Upper lobe of right lung (tissue), 1 donor: ENCODE measurements at regions not wholly inside any gene's neighbourhood (a gene's known extent, or its start where the extent isn't known, plus 50 kb on each side); places are given as distances from the start of the nearest gene placed in this dataset.
"Not testable (repeated sequence)": the region's sequence is repeated elsewhere in the genome, so short reads cannot be mapped to it uniquely, and the experiment has no call there.

Experiments used
- ATAC-seq: fragments of 200-7000 bp; cut with Tn5 transposase; one replicate; pipeline ENCODE4 v1.9.1; 2020; ENCODE audit warnings: mild to moderate bottlenecking, moderate library complexity
- DNase-seq: peaks from one replicate; pipeline ENCODE4 v3.0.0-alpha.2; 2020
- H3K27ac ChIP-seq: fragments of 200-600 bp; one replicate; pipeline ENCODE4 v1.8.0; 2022
- H3K27me3 ChIP-seq: fragments of 200-600 bp; one replicate; pipeline ENCODE4 v1.8.0; 2022; ENCODE audit warnings: mild to moderate bottlenecking
- H3K36me3 ChIP-seq: fragments of 200-600 bp; one replicate; pipeline ENCODE4 v1.8.0; 2022
- H3K4me1 ChIP-seq: fragments of 200-600 bp; one replicate; pipeline ENCODE4 v1.8.0; 2022
- H3K4me3 ChIP-seq: fragments of 200-600 bp; one replicate; pipeline ENCODE4 v1.8.0; 2022; ENCODE audit warnings: mild to moderate bottlenecking
- H3K9me3 ChIP-seq: fragments of 200-600 bp; one replicate; pipeline ENCODE4 v1.8.0; 2022
- intact Hi-C: fragments of 100-400 bp; cut with DNase I; formaldehyde crosslinking; loops from one replicate; pipeline ENCODE4 v1.11.0; 2022
- TF ChIP-seq, protein P1 (sequence below): fragments of 200-600 bp; IDR thresholded peaks from one replicate; pipeline ENCODE4 v1.8.0; 2022; ENCODE audit warnings: antibody characterized with exemption
- donor health status: DM: no; HTN: yes; CAD: no; lungs with severe emphysema.

DNA sequence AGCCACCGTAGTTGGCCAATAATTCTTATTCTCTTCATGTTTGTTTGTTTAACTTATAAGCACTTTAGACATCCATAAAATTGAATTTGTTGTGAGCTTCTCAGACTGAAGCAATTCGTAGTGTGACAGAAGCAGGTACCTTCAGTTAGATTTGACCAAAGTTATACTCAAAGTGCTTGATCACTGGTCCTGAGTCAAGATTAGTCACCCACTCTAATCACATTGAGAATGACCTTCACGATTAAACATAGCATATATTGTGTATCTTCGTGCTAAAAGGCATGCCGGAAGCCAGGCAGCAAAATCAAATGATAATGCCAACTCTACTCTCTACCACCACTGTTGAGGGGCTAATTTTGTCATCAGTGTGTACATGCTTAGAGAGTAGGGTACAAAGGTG, 763.7 kb upstream of the MBL2 start:
- H3K4me1 ChIP-seq = no peaks in the 10 kb centered on the region
- no peaks in the 10 kb centered on the region for H3K27me3 ChIP-seq
- no peak for DNase-seq
- no peak overlapping the region for H3K27ac ChIP-seq
- H3K4me3 ChIP-seq = no peak overlapping the region
- no peaks in the 10 kb centered on the region for H3K9me3 ChIP-seq
- H3K36me3 ChIP-seq = no peaks in the 10 kb centered on the region
- no peak for ATAC-seq
- intact Hi-C loops = no loop called here
- TF ChIP-seq, protein P1, sequence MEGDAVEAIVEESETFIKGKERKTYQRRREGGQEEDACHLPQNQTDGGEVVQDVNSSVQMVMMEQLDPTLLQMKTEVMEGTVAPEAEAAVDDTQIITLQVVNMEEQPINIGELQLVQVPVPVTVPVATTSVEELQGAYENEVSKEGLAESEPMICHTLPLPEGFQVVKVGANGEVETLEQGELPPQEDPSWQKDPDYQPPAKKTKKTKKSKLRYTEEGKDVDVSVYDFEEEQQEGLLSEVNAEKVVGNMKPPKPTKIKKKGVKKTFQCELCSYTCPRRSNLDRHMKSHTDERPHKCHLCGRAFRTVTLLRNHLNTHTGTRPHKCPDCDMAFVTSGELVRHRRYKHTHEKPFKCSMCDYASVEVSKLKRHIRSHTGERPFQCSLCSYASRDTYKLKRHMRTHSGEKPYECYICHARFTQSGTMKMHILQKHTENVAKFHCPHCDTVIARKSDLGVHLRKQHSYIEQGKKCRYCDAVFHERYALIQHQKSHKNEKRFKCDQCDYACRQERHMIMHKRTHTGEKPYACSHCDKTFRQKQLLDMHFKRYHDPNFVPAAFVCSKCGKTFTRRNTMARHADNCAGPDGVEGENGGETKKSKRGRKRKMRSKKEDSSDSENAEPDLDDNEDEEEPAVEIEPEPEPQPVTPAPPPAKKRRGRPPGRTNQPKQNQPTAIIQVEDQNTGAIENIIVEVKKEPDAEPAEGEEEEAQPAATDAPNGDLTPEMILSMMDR = no peak

DNA sequence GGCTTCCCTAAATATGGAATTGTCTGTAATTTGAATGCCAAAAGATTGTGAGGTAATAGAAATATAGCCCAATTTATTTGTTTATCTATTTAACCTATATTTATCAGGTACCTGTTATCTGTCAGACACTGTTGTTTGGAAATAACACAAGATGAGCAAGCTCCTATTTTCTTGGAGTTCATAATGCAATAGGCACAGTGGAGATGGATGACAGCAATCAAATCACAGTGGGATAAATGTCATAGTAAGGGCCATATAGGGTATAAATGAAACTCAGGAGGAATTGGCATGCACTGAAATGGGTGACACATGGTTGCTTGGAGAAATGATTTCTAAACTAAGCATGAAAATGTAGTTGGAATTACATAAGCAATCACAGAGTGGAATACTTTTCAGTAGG, 761.8 kb upstream of the MBL2 start:
- DNase-seq (no peak), ATAC-seq (no peak)
- TF ChIP-seq, protein P1 = no peak
- H3K4me1 ChIP-seq = no peaks in the 10 kb centered on the region
- H3K9me3 ChIP-seq = no peaks in the 10 kb centered on the region
- intact Hi-C loops = no loop called here
- H3K27ac ChIP-seq = no peak overlapping the region
- no peak overlapping the region for H3K4me3 ChIP-seq
- H3K27me3 ChIP-seq = no peaks in the 10 kb centered on the region
- no peaks in the 10 kb centered on the region for H3K36me3 ChIP-seq

DNA sequence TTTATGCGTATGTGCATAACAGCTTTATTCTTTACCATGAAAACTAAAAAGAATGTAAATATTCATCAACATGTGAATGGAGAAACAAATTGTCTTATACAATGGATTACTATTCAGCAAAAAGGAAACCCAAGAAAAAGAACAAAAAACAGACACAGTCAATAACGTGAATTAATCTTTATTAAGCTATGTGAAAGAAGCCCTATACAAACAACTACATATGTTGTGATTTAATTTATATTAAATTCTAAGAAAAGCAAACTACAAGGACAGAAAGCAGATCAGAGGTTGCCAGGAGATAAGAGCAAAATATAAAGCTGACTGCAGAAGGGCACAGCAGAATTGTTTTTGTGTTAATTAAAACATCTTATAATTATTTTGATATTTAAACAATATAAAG, 756.4 kb upstream of the MBL2 start:
- no peaks in the 10 kb centered on the region for H3K4me1 ChIP-seq
- ATAC-seq (no peak), DNase-seq (no peak)
- intact Hi-C loops = no loop called here
- no peak overlapping the region for H3K27ac ChIP-seq
- no peaks in the 10 kb centered on the region for H3K36me3 ChIP-seq
- H3K4me3 ChIP-seq = no peak overlapping the region
- TF ChIP-seq, protein P1 = no peak
- no peaks in the 10 kb centered on the region for H3K9me3 ChIP-seq
- H3K27me3 ChIP-seq = no peaks in the 10 kb centered on the region

DNA sequence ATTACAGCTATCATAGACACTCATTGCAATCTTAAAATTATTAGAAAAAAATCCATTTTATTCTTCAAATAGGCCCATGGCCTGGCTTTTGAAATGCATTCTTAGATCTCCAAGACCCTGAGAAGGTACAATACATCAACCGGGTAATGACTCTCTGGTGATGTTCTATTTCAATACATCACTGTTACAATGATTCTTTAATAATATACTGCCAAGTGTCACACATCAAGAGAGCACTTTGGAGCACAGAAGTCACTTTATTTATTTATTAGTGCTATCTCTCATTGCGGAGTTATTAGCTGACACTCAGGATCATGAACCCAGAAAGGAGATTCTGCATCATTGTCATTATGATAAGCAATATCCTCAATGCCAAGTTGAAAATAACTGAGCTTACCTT, 748.5 kb upstream of the MBL2 start:
- intact Hi-C loops = no loop called here
- ATAC-seq = no peak
- DNase-seq = no peak
- Histone ChIP-seq H3K4me3 (no peak overlapping the region), H3K27me3 (no peaks in the 10 kb centered on the region), H3K27ac (no peak overlapping the region), H3K9me3 (no peaks in the 10 kb centered on the region), H3K4me1 (no peaks in the 10 kb centered on the region), H3K36me3 (no peaks in the 10 kb centered on the region)
- TF ChIP-seq, protein P1 = no peak

DNA sequence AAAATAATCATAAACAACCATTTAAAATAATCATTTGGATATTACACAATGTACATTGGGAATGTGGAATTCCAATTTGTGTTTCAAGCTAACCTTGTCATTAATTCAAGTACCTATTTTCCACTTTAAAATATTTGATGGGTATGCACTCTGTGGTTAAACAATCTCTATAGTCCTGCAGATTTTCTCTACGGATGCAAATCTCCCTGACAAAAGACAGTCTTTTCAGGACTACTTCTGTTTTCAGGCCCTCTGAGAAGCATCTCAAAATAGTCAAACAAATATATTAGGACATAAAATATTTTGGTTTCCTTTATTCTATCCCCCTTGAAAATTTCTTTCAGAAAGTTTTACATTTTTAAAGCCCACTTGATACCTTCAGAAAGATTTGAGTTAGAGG, 735.6 kb upstream of the MBL2 start:
- ATAC-seq = no peak
- DNase-seq = no peak
- H3K4me3 ChIP-seq = no peak overlapping the region
- no peak overlapping the region for H3K27ac ChIP-seq
- no peaks in the 10 kb centered on the region for H3K27me3 ChIP-seq
- H3K4me1 ChIP-seq = no peaks in the 10 kb centered on the region
- H3K36me3 ChIP-seq = no peaks in the 10 kb centered on the region
- intact Hi-C loops = no loop called here
- TF ChIP-seq, protein P1 = no peak
- no peaks in the 10 kb centered on the region for H3K9me3 ChIP-seq

DNA sequence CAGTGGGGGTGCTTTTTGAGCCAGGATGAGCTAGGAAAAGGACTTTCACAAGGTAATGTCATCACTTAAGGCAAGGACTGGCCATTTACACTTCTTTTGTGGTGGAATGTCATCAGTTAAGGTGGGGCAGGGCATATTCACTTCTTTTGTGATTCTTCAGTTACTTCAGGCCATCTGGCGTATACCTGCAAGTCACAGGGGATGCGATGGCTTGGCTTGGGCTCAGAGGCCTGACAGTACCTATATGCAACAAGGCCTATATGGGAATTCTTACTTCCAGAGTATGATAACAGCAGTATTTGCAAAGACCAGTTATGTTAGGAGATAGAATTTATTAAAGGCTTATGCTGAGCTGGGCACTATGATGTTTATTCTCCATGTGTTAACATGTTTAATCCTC, 731.9 kb upstream of the MBL2 start:
- ATAC-seq, intact Hi-C loops, H3K4me3 ChIP-seq: not testable (repeated sequence)

More for the DNA sequence above, 731.9 kb upstream of the MBL2 start:
- not testable (repeated sequence) for DNase-seq, H3K27ac ChIP-seq, H3K4me1 ChIP-seq, H3K36me3 ChIP-seq, H3K27me3 ChIP-seq, H3K9me3 ChIP-seq
